UCSD-AML1 (cell line): ENCODE measurements at regions not wholly inside any gene's neighbourhood (a gene's known extent, or its start where the extent isn't known, plus 50 kb on each side); places are given as distances from the start of the nearest gene placed in this dataset.
"Not testable (repeated sequence)": the region's sequence is repeated elsewhere in the genome, so short reads cannot be mapped to it uniquely, and the experiment has no call there.

ENCODE experiments used
- DNase-seq: peaks from one replicate; lab custom pipeline; 2025; ENCODE audit not compliant: unreplicated experiment; lab: John Stamatoyannopoulos, UW

DNA sequence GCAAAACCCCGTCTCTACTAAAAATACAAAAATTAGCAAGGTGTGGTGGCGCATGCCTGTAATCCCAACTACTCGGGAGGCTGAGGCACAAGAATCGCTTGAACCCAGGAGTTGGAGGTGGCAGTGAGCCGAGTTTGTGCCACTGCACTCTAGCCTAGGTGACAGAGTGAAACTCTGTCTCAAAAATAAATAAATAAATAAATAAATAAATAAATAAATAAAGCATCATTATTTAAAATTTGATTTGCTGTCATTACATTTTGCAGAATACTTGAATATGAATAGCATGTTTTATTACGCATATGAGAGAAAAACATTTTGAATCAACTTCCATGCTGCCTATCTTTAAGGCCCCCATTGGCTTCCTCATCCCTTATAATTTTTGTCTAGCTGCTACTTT is 53.4 kb upstream of the MED14 start:
- not testable (repeated sequence) for DNase-seq

DNA sequence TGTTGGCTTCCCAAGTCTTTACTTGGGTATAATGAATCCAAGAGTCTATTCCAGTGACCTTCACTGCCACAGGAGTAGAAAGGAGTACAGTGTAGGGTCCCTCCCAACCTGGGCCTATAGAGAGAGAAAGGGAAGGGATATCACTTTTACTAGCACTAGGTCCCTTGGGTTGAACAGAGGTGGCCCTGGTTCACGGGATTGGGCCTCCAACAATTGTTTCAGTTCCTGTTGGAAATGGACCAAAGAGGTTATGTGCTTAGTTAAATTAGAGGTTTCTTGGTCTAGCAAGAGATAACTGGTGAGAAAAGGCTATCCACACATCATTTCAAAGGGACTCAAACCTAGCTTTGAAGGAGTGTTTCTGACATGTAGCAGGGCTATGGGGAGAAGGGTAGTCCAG is 57.1 kb upstream of the MED14 start:
- no peak for DNase-seq

DNA sequence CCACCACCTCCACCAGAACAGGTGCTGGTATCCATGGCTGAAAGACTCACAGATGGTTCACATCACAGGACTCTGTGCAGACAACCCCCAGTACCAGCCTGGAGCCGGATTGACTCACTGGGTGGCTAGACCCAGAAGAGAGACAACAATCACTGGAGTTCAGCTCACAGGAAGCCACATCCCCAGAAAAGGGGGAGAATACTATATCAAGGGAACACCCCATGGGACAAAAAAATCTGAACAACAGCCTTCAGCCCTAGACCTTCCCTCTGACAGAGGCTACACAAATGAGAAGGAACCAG is 59.4 kb upstream of the MED14 start:
- not testable (repeated sequence) for DNase-seq

DNA sequence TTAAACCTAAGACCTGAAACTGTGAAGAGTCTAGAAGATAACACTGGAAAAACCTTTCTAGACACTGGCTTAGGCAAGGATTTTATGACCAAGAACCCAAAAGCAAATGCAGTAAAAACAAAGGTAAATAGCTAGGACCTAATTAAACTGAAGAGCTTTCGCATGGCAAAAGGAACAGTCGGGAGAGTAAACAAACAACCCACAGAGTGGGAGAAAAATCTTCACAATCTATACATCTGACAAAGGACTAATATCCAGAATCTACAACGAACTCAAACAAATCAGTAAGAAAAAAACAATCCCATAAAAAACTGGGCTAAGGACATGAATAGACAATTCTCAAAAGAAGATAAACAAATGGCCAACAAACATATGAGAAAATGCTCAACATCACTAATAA is 64.4 kb upstream of the MED14 start:
- not testable (repeated sequence) for DNase-seq

DNA sequence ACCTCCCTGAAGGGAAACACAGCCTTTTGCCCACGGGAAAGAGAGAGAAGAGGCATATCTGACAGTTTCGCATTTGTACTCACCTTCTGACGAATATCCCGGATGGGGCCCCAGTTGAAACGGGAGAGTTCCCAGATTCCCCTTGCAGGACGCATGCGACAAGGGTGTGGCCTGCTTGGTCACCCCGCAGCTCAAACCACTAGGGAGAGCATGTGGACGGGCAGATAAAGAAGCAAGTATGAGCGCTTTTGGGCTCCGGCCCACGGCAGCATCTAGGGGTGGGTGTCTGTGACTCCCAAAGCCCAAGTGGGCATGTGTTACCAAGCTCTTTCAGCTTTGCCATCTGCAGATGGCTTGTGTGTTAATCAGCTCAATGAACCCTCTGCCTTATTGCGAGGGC is 70.1 kb upstream of the MED14 start:
- no peak for DNase-seq

DNA sequence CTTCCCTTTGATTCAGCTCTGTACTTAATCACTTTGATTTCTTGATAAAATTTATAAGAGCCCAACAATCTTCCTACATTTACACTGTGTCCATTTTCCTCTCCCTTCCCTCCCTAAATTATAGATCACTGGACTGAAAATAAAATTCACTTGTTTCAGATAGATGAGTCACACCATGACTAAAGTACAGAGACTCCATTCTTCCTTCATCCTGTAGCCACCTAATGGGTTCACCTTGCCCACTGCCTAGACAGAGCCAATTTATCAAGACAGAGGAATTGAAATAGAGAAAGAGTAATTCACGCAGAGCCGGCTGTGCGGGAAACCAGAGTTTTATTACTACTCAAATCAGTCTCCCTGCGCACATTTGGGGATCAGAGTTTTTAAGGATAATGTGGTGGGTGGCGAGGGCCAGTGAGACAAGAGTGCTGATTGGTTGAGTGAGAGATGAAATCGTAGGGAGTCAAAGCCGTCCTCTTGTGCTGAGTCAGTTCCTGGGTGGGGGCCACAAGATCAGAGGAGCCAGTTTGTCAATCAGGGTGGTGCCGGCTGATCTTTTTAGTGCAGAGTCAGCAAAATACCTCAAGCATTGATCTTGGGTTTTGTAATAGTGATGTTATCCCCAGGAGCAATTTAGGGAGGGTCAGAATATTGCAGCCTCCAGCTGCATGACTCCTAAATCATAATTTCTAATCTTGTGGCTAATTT is 71.3 kb upstream of the MED14 start:
- no peak for DNase-seq

DNA sequence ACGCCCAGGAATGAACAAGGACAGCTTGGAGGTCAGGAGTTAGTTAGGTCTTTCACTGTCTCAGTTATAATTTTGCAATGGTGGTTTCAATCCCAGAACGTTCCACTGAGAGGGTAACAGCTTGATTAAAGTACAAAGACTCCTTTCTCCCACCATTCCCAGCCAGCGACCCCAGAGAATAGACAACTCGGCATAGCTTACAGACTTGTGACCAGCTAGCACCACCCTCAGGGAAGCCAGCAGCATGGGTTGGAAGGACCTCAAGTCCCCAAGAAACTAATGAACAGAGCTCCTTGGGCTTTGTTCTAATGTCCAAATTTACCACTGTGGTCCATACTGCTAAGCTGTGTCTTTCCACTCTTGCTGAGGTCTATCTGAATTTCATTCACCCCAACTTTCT is 72.0 kb upstream of the MED14 start:
- no peak for DNase-seq

DNA sequence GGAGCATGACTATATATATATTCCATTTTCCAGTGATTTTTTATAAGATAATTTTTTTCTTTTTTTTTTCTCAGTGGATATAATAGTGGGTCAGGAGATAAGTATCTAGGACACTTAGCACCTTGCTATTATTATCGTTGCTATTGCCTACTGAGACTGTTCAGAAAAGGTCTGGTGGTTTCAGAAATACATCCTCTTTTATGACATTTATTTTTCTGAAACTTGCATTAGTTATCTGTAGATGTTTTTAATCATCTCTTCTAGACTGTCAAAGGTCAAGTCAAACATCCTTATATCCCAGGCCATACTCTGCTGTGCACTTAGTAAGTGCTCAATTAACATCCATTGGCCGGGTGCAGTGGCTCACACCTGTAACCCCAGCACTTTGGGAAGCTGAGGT is 72.9 kb upstream of the MED14 start:
- no peak for DNase-seq

DNA sequence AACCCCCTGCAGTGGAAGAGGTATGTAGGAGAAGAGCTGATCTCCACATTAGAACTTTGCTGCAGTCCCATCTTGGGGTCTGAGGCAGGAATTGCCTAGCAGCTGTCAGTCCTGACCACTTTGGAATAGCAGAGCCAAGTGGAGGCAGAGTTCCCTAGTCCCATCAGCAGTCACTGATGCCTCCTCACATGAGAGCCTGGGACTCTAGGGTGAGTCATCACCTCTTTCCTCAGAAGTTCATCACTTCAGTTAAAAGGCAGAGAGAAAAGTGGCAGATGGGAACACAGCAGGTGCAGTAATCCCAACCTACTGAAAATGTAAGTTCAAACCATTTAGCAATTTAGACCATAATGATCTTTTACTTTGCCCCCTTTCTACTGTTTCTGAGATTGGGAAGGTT is 73.9 kb upstream of the MED14 start:
- no peak for DNase-seq

DNA sequence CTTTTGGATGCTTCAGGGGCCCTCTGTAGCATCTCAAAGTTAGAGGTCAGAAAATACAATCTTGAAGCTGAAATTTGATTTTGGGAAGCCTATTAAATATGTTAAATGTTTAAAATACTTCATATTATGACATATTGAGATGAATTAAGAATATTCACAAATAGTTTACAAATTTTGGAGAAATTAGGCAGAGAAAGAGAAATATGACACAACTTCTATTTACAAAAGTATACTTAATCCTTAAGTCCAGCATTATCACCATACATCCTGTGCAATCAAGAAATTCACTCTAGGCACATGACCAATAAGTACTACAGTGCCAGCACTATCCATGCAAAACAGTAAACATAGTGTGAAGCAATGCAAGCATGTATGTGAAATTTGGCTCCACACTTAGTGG is 79.7 kb upstream of the MED14 start:
- not testable (repeated sequence) for DNase-seq

DNA sequence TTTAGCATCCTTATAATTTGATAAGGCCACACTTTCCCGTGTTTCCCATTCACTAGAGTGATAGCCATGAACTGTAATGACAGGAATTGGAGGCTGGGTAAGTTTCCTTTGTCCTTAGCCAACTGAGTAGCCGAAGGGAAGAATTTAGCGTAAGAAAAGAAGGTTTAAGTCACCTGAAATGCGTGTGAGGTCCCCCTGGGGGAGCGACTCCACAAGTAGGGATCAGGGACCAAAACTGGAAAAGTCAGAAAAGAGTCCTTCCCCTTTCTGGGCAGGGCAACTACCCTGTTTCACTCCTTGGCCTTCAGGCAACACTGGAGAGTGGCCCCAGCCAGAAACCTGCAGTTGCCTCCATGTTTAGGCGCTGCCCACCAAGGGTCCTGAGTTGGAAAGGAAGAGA is 81.6 kb upstream of the MED14 start:
- DNase-seq = no peak

DNA sequence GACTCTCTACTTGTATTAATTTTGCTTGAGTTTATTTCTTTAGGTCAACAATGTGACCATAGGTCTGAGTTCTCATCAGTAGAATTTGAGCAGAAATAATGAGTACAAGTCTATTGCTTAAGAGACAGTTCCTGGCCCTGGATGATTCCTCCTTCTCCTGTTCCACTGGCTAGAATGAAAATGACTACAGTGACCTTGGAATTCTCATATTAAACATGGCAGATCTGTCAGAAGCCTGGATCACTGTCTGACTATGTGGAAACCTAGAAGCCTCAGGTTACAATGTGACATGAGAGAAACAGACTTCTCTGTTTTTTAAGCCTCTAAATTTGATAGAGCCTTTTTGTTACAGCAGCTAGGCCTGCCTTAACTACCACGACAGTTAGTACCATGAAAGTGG is 82.9 kb upstream of the MED14 start:
- DNase-seq = no peak

DNA sequence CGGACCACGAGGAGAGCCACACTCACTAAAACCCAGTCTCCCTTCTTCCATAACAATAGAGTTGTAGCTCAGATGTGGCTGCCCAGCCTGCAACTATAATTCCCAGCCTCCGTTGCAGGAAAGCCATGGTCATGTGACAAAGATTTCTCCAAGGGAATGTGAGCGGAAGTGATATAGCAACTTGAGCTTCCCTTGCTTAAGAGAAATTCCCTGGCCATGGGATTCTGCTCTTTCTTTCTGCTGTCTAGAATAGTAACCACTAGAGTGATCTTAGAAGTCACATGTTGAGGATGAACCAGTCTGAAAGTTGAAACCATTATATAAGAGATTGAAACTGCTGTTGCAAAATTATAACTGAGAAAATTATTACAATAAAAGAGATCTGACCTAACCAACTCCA is 86.4 kb upstream of the MED14 start:
- no peak for DNase-seq

DNA sequence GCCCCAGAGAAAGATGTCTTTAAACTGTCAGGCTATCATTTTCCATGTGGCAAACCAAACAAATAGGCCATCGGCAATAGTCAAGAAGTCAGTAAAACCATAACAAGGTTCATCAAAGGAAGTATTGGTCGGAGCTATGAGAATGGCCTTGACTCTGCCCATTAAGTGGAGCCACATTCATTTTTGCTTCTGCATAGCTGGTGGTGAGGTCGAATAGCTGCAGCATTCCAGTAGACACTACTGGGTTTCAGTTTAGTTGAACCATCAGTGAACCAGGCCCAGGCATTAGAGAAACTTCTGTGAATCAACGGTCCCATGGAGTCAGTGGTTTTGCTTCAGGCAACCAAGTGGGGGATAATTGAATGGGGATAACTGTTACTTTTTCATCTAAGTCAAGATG is 92.0 kb upstream of the MED14 start:
- DNase-seq = no peak

DNA sequence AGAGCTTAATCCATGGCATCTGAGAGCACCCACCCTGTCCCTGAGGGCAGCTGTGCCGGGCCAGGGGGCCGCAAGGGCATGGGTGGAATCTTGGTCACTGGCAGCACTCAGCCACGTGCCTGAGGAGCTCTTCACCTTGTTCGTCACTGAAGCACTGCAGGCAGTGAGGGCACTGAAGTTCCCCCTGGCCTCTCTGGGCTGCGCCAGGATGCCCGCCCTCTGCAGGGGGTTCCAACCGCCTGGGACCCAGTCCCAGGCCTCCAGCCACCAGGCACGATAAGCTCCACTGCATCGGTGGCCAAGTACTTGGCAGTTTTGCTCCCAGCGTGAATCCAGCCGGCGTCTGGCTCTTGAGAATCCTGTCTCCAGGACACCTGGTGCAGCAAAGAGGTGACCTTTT is 96.4 kb upstream of the MED14 start:
- no peak for DNase-seq

DNA sequence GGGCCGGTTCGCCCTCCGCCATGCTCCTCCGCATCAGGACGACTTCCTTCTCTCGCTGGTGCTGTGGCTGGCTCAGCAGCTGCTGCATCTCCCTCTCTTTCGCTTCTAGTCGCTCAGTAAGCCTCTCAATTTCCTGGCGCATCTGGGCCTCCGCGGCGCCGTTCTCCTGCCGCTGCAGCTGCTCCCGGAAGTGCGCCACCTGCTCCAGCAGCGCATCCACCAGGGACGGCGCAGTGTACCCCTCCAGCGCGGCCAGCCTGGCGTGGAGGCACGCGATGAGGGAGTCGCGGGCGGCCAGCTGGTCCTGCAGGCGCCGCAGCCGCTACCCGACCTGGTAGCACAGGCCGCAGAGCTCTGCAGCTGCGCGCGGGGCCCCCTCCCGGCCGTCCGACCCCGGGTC is 97.4 kb upstream of the MED14 start:
- DNase-seq = no peak

DNA sequence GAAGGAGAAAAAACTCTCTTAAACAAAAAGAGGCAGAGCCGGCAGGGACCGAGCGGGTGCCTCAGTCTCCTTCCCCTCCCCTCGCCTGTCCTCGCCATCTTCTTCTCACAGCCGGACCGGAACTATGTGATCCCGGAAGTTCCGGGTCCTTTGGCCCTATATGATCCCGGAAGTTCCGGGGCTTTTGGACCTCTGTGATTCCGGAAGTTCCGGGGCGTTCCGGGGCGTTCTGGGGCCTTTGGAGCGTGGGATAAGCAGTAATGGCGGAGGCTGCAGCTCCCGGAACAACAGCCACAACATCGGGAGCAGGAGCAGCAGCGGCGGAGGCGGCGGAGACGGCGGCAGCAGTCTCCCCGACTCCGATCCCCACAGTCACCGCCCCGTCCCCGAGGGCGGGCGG is 98.9 kb upstream of the MED14 start:
- no peak for DNase-seq

DNA sequence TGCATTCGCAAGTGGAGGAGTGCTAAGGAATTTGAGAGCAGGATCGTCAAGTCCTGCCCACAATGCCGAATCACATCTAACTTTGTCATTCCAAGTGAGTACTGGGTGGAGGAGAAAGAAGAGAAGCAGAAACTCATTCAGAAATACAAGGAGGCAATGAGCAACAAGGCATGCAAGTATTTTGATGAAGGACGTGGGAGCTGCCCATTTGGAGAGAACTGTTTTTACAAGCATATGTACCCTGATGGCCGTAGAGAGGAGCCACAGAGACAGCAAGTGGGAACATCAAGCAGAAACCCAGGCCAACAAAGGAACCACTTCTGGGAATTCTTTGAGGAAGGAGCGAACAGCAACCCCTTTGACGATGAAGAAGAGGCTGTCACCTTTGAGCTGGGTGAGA is 100.2 kb upstream of the MED14 start:
- no peak for DNase-seq

DNA sequence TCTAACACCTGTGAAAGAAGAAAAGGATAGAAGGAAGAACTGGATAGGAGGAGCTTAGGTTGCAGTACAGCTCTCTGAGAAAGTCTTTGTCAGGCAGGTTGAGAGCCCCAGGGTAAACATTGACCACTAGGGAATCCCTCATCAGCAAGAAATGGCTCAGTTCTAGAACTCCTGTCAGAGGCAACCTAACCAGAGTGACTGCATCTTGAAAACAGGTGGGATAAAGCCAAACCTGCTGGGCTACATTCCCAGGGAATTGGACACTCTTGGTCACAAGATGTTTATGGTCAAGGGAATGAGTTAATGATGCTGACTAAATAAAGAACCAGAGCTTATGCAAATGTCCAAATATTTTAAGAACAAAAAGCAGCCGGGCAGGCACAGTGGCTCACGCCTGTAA is 108.3 kb upstream of the MED14 start:
- DNase-seq = no peak

DNA sequence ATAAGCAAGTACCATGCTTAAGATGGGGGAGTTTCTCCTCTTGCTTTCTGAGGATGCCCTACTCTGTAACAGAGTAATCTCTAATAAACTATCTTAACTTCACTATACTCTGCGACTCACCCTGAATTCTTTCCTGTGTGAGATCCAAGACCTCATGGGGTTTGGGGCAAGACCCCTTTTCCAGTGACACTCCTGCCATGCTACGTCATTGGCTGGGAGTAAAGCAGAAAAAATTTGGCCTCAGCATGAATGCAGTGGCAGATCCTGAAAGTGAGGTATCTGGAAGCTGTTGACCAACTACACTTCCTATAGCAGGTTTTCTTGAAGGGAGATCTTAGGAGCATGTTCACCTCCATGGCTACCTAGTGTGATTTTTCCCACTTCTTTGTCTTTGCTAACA is 109.1 kb upstream of the MED14 start:
- no peak for DNase-seq

DNA sequence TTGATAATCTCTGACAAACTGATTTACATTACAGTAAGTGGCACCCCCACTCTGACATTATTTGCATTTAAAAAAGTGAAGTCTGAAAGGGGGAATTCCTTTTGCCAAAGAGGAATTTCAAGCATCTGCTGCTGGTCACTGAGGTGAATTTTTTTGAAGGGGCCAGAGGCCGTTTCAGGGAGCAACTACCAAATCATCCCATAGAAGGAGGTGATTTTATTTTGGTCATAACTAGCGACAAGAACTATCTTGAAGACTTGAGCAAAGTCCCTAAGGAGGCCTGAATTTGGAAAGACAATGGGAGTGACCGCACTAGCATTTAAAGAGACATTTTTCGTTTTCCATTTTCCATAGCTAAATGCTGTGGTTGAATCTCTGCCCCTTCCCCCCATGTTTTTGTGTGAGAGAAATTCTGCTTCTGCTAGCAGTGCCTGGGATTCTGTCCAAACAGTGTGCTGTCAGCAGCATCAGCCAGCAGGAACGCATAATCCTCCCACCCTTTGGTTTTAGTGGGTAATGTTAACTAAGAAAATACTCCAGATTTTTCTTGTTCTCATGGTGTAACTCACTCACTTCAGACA is 110.1 kb upstream of the MED14 start:
- DNase-seq = no peak

DNA sequence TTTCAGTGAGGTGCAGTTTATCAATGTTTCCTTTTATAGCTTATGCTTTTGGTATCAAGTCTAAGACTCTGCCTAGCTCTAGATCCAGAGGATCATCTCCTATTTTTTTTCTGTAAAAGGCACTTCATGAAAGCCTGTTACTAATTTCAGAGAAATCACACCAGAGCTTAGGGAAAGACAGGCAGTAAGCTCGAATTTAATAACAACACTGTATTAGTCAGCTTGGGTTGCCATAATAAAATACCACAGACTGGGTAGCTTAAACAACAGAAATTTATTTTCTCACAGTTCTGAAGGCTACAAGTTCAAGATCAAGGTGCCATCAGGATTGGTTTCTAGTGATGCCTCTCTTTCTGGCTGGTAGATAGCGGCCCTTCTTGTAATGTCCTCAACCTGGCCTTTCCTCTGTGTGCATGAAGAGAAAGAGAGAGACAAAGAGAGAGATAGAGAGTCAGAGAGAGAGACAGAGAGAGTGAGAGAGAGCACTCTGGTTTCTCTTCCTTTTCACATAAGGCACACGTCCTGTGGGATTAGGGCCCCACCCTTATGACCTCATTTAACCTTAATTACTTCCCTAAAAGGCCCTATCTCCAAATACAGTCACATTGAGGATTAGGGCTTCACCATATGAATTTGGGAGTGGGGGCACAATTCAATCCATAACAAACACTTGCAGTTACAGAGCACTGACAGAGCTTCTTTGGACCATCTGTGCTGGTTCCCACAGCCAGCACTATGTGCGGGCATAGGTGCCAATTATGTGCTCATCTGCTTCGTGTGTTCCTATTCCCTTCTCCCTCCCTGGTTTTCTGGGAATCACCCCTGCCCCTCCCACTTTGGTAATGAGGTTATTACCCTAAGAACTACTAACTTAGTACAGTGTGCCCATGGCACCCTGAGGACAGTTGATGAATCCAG is 114.8 kb upstream of the MED14 start:
- no peak for DNase-seq
